NCI-H2029 (cell line): ENCODE measurements at regions not wholly inside any gene's neighbourhood (a gene's known extent, or its start where the extent isn't known, plus 50 kb on each side); places are given as distances from the start of the nearest gene placed in this dataset.
"Not testable (repeated sequence)": the region's sequence is repeated elsewhere in the genome, so short reads cannot be mapped to it uniquely, and the experiment has no call there.

Experiments used
- DNase-seq: peaks from one replicate; lab custom pipeline; 2025; lab: John Stamatoyannopoulos, UW

- no peak for DNase-seq
These were observed 354.4 kb downstream of the QKI start for GRCh38 chr6:163768905-163769304.

- DNase-seq: no peak
These were observed 352.4 kb downstream of the QKI start for GRCh38 chr6:163766936-163767335.

DNA sequence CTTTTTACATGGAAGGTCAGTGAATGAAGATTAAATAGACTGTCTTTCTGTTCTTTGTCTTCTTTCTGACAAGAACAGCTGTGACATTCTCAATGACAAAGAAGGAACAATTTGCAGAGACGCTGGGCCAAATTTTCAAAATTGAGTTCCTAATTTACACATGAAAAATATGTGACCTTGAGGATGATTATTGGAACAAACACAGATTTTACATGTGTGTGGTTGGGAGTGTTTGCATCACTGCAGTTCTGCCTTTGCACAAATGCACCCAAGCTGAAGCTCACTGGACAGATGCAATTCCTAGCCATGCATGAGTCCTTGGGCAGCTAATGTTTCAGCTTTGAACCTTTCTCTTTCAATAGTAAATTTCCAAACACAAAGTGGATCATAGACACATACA is 350.8 kb downstream of the QKI start:
- DNase-seq: no peak

DNA sequence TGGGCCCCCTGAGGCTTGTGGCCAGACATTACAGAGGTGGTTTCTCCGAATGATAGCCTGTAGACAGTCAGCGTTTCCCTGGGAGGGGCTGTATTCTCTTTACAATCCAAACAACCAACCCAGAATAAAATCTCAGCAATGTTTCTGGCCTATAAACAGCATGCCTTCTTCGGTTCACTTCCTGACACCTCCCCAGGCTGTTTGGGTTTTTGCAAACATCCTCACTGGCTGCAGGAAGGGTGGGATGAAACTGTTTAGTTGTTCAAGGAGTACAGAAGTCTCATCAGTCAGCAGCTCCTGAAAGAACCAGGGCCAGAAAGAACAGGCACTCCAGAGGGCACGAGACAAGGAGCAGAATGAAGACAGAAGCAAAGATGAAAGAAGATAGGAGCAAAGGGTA is 350.0 kb downstream of the QKI start:
- no peak for DNase-seq

- DNase-seq: no peak
These were observed 347.0 kb downstream of the QKI start for GRCh38 chr6:163761481-163761880.

GRCh38 chr6:163760860-163761259 is 346.3 kb downstream of the QKI start:
- no peak for DNase-seq

GRCh38 chr6:163759542-163759941 is 345.0 kb downstream of the QKI start:
- no peak for DNase-seq

DNA sequence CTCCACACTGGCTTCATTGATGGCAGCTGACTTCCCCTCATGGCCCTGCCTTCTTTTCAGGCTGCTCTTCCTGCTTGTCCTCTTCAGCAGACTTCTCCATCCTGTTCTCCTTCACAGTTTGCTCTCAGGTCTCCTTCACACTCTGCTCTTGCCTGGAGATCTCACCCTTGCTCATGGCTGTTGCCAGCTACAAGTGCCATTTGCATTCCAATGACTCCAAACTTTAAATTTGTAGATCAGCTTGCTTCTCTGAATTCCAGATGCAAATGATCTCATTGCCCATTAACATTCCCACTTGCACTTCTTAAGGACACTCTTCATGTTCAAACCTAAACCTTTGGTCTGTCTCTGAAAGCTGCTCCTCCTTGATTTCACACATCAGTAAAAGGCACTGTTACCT is 343.0 kb downstream of the QKI start:
- DNase-seq: no peak

- no peak for DNase-seq
These were observed 341.6 kb downstream of the QKI start for GRCh38 chr6:163756079-163756478.

DNA sequence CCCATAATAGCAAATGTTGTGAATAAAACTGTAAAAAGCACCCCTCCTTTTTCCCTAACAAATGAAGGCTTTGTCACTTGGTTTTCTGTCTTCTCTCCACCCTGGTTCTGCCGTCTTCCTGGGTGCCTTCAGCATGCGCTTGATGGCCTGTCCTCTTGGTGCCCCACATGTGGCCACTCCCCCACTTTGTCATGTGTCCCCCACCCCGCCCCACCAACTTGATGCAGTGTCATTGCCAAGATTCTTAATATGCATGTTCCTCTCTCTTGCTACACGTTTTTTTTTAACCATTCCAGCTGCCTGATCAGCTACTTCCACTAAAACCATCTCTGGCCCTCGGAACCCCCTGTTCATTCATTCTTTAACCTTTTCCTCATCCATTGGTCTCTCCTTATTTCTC is 340.3 kb downstream of the QKI start:
- DNase-seq: no peak

- no peak for DNase-seq
These were observed 338.9 kb downstream of the QKI start for GRCh38 chr6:163753430-163753829.

DNA sequence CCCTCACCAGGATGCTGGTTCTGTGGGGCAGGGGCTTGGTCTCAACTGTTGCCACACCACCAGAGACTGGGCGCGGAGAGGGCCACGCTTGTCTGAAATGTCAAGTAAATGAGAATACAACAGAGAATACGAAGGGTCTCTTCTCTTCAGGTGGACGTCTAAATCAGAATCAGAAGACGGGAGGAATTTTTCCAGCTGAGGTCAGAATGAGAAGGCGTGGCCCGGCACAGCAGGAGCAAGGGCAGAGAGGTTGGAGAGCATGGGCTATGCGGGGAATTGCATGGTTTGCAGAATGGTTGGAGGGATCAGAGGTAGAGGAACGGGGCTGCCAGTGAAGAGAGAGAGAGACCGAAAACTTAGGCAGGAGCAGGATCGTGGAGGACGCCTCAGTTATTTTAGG is 337.9 kb downstream of the QKI start:
- no peak for DNase-seq

GRCh38 chr6:163751032-163751525 is 336.6 kb downstream of the QKI start:
- DNase-seq: no peak

- no peak for DNase-seq
These were observed 336.0 kb downstream of the QKI start for GRCh38 chr6:163750431-163751031.

- DNase-seq: no peak
These were observed 334.4 kb downstream of the QKI start for GRCh38 chr6:163748886-163749285.

DNA sequence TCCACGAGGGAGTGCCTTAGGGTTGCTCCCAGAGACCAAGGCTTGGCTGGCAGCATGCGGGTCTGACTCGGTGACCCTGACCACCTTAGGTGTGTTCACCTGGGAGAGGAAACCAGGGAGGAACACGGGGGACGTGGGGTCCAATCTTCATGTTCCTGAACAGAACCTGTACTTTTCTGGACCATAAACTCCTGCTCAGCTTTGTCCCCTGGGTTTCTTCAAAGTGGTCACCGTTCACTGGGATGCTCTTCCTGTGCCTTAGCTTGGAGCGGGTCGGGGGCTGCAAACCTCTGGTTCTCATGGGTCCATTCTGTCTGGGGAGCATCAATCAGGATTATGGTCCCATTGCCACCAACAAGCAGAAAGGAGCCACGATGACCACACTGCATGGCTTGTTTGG is 333.5 kb downstream of the QKI start:
- no peak for DNase-seq

GRCh38 chr6:163747058-163747457 is 332.5 kb downstream of the QKI start:
- DNase-seq: not testable (repeated sequence)

- no peak for DNase-seq
These were observed 331.2 kb downstream of the QKI start for GRCh38 chr6:163745536-163746400.

DNA sequence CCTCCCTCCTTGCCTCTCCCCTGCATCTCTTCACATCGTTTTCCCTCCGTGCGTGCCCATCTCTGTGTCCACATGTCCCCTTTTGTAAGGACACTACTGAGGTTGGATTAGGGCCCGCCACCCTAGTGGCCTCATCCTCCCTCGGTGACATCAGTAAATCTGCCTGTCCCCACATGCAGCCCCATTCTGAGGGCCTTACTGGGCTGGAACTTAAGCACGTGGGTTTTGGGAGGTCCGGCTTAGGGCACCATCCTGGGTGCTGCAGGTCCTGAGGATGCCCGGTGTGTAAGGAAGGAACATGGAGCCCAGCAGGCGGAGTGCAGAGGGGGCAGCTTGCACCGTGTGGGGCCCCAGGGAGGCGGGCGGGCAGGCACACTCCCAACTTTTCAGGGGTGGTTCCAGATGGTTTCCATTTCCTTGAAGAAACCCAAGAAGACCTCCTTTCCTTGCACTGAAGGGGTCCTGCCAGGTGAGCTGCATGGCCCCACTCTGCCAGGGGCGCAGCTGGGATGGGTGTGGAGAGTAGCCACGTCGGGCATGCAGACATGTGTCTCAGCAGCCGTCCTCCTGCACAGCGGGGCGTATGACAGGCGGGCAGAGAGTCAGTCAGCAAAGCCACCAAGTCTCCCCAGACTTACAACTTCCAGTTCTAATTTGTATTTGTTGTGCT is 329.9 kb downstream of the QKI start:
- no peak for DNase-seq

- DNase-seq: no peak
These were observed 329.3 kb downstream of the QKI start for GRCh38 chr6:163743796-163744195.

DNA sequence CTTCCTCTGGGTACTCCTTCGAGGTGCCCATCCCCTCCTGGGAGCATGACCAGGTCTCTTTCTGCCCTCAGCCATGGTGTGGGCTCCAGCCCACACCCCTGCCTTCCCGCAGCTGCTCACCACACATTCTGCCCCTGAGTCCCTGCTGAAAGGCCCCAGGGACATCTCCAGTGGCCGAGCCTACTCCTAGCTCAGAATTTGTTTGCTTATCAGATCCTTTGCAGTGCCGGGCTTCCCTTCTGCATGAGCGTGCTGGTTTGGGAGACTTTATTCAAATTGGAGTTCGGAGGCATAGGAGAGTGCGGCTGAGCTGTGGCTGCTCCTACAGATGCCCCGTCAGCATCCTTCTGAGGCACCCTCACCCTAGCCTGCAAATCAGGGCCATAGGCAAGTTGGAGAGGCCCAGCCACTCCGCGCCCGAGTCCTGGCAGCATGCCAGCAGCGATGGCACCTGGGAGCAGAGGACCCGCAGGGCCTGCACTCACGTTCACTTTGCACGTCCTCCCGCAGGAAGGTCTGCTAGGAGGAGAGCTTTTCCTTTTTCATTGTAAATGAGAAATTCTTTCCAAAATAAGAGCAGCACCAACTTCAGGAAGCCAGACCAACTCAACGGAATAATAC is 327.3 kb downstream of the QKI start:
- peak; percentile 2 for DNase-seq

GRCh38 chr6:163741342-163741741 is 326.8 kb downstream of the QKI start:
- DNase-seq: no peak

GRCh38 chr6:163739966-163740365 is 325.4 kb downstream of the QKI start:
- DNase-seq: no peak
